Calu3 (cell line): ENCODE measurements at regions not wholly inside any gene's neighbourhood (a gene's known extent, or its start where the extent isn't known, plus 50 kb on each side); places are given as distances from the start of the nearest gene placed in this dataset.

ENCODE experiments used
- BruUV-seq: library from RNA; stranded (reverse); fragments of 400-500 nt; replicated peaks from 2 replicates; lab custom pipeline; 2021; lab: Mats Ljungman, UMichigan
- CTCF ChIA-PET: fragments of 300-600 bp; sonication (Branson Sonifier 250); formaldehyde crosslinking; loops from one replicate; lab custom pipeline; 2022; ENCODE audit warnings: antibody characterized with exemption; lab: Charles Lee
- DNase-seq: peaks from one replicate; pipeline ENCODE4 v3.0.0; 2022
- H3K27ac Mint-ChIP-seq: one replicate; pipeline ENCODE4 v1.8.0; 2022; ENCODE audit warnings: mixed read lengths; ENCODE audit not compliant: unreplicated experiment
- H3K27me3 Mint-ChIP-seq: one replicate; pipeline ENCODE4 v1.8.0; 2022; ENCODE audit warnings: mixed read lengths; ENCODE audit not compliant: unreplicated experiment
- H3K36me3 Mint-ChIP-seq: one replicate; pipeline ENCODE4 v1.8.0; 2022; ENCODE audit warnings: mild to moderate bottlenecking, moderate library complexity, mixed read lengths; ENCODE audit not compliant: insufficient read depth, unreplicated experiment
- H3K4me1 Mint-ChIP-seq: one replicate; pipeline ENCODE4 v1.8.0; 2022; ENCODE audit warnings: mild to moderate bottlenecking, low read depth, mixed read lengths; ENCODE audit not compliant: unreplicated experiment
- H3K4me3 Mint-ChIP-seq: one replicate; pipeline ENCODE4 v1.8.0; 2022; ENCODE audit warnings: mild to moderate bottlenecking, low read depth, moderate library complexity, mixed read lengths; ENCODE audit not compliant: unreplicated experiment
- H3K9me3 Mint-ChIP-seq: one replicate; pipeline ENCODE4 v1.8.0; 2022; ENCODE audit warnings: low read depth, mixed read lengths; ENCODE audit not compliant: unreplicated experiment
- CTCF ChIP-seq: fragments of 200-600 bp; IDR thresholded peaks from one replicate; pipeline ENCODE4 v1.8.0; 2022; ENCODE audit warnings: antibody characterized with exemption; ENCODE audit not compliant: unreplicated experiment
- intact Hi-C: fragments of 100-400 bp; cut with micrococcal nuclease; formaldehyde crosslinking; loops from one replicate; pipeline ENCODE4 v1.10.0; 2022; ENCODE audit not compliant: unreplicated experiment

DNA sequence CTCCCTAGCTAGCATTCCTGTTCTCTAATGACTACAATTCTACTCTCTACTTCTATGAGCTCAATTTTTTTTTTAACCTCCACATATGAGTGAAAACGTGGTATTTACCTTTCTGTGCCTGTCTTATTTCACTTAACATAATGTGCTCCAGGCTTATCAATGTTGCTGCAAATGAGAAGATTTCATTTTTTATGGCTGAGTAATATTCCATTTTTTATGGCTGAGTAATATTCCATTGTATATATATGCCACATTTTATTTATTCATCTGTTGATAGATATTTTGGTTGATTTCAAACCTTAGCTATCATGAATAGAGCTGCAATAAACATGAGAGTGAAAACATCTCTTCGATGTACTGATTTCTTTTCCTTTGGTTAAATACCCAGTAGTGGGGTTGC, 159.6 kb upstream of the TPK1 start:
- peaks cover 22% of the 10 kb centered on the region for H3K9me3 Mint-ChIP-seq
- H3K4me3 Mint-ChIP-seq, result no peak overlapping the region
- BruUV-seq, result no TSS peak
- H3K36me3 Mint-ChIP-seq, result no peaks in the 10 kb centered on the region
- CTCF ChIA-PET, result no interaction called here
- H3K4me1 Mint-ChIP-seq, result no peaks in the 10 kb centered on the region
- H3K27ac Mint-ChIP-seq, result no peak overlapping the region
- no peak for TF ChIP-seq CTCF
- no peak for DNase-seq
- intact Hi-C loops, result no loop called here
- no peaks in the 10 kb centered on the region for H3K27me3 Mint-ChIP-seq

DNA sequence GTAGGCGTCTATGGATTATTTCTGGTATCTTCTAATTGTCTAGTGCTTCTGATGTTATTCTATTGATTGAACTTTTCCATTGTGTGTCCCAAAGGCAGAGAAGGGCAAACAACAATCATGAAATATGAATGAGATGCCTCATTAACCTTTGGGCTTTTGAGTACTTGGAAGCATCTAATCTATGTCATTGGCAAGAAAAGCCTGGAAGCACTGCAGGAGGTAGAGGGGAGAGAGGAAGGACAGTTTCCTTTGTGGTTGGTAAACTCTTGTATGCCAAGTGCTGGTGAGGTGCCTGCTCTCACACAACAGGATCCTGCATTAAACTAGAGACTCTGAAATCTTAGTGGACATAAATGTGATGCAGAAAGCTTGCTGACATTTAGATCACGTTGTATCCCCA, 155.2 kb upstream of the TPK1 start:
- H3K4me3 Mint-ChIP-seq, result no peak overlapping the region
- intact Hi-C loops, result no loop called here

DNA sequence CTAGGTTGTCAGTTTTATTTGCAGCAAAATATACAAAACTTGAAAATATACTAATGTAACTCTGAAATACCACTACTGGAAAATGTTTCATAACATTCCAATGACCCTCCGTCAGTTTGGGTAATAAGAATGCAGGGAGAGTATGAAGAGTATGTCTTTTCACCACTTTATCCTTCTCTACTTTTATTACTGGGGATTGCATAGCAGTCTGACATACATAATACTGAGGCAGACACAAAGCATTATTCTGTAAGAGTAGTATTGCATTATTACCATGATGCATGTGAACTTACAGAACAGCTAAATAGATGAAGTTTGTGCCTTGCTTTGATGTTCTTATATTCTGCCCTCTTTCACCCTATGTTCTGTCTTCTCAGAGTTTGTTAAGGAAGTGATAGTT, 151.8 kb upstream of the TPK1 start:
- no peak overlapping the region for H3K27ac Mint-ChIP-seq
- intact Hi-C loops, result no loop called here
- no peaks in the 10 kb centered on the region for H3K36me3 Mint-ChIP-seq
- no peaks in the 10 kb centered on the region for H3K4me1 Mint-ChIP-seq
- H3K27me3 Mint-ChIP-seq, result no peaks in the 10 kb centered on the region
- no peak for TF ChIP-seq CTCF
- peaks cover 8% of the 10 kb centered on the region for H3K9me3 Mint-ChIP-seq
- no peak for DNase-seq
- CTCF ChIA-PET, result interaction anchor here (0.6 kb wide), 1 partner anchor 117 kb away, joined by 3 read pairs; no protein-coding TSS in a partner anchor
- BruUV-seq, result no TSS peak
- no peak overlapping the region for H3K4me3 Mint-ChIP-seq

More for the DNA sequence above, 155.2 kb upstream of the TPK1 start:
- no peaks in the 10 kb centered on the region for H3K27me3 Mint-ChIP-seq
- CTCF ChIA-PET, result interaction anchor here (0.6 kb wide), 1 partner anchor 401 kb away, joined by 3 read pairs; no protein-coding TSS in a partner anchor
- no TSS peak for BruUV-seq
- TF ChIP-seq CTCF, result no peak
- H3K9me3 Mint-ChIP-seq, result peaks cover 15% of the 10 kb centered on the region
- H3K36me3 Mint-ChIP-seq, result no peaks in the 10 kb centered on the region
- DNase-seq, result no peak
- no peaks in the 10 kb centered on the region for H3K4me1 Mint-ChIP-seq
- no peak overlapping the region for H3K27ac Mint-ChIP-seq

DNA sequence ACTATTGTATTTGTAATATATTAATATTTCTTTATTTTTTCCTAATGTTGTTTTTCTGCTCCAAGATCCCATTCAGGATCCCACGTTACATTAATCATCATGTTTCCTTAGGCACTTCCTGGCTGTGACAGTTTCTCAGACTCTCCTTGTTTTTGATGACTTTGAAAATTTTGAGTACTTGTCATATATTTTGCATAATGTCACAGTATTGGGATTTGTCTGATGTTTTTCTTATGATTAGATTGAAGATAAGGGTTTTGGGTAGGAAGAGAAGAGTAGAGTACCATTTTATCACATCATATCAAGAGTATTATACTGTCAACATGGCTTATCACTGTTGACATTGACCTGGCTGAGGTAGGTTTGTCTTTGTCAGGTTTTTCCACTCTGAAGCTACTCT, 146.3 kb upstream of the TPK1 start:
- no TSS peak for BruUV-seq
- peaks cover 6% of the 10 kb centered on the region for H3K9me3 Mint-ChIP-seq
- no peaks in the 10 kb centered on the region for H3K4me1 Mint-ChIP-seq
- no peak for TF ChIP-seq CTCF
- no peaks in the 10 kb centered on the region for H3K27me3 Mint-ChIP-seq
- no peak overlapping the region for H3K27ac Mint-ChIP-seq
- H3K36me3 Mint-ChIP-seq, result no peaks in the 10 kb centered on the region
- H3K4me3 Mint-ChIP-seq, result no peak overlapping the region
- CTCF ChIA-PET, result no interaction called here
- intact Hi-C loops, result no loop called here
- no peak for DNase-seq
